ENCODE measurements at regions not wholly inside any gene's neighbourhood (a gene's known extent, or its start where the extent isn't known, plus 50 kb on each side); places are given as distances from the start of the nearest gene placed in this dataset.

DNA sequence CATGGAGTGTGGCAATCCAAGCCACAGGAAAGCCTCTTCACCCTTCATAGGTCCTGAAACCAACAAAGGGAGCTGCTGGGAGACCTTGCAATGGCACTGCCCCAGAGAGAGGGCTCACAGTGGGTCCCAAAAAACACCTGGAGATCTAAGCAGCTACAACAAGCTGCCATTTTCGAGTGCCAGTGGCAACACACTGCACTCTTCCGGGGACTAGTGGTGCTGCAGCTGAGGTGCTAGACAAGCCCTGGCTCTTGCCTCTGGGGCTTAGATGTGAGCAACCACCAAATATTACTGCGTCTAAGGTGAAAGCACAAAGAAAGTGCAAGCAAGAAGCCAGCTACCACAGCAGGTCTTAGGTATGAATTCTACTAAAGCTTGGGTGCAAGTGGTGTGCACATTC, 192.9 kb downstream of the NOL4 start:
- TF ChIP-seq, protein P1, sequence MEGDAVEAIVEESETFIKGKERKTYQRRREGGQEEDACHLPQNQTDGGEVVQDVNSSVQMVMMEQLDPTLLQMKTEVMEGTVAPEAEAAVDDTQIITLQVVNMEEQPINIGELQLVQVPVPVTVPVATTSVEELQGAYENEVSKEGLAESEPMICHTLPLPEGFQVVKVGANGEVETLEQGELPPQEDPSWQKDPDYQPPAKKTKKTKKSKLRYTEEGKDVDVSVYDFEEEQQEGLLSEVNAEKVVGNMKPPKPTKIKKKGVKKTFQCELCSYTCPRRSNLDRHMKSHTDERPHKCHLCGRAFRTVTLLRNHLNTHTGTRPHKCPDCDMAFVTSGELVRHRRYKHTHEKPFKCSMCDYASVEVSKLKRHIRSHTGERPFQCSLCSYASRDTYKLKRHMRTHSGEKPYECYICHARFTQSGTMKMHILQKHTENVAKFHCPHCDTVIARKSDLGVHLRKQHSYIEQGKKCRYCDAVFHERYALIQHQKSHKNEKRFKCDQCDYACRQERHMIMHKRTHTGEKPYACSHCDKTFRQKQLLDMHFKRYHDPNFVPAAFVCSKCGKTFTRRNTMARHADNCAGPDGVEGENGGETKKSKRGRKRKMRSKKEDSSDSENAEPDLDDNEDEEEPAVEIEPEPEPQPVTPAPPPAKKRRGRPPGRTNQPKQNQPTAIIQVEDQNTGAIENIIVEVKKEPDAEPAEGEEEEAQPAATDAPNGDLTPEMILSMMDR (IDR thresholded peaks at IDR 0.05): no peak
- TF ChIP-seq POLR2AphosphoS5 (IDR thresholded peaks at IDR 0.05) (no peak), POLR2A (IDR thresholded peaks at IDR 0.05) (no peak), EP300 (IDR thresholded peaks at IDR 0.05; ENCODE audit: low read depth) (no peak)
